NT2/D1 (cell line): ENCODE measurements at regions not wholly inside any gene's neighbourhood (a gene's known extent, or its start where the extent isn't known, plus 50 kb on each side); places are given as distances from the start of the nearest gene placed in this dataset.

Source experiments
- DNase-seq: peaks from one replicate; pipeline ENCODE4 v3.0.0-alpha.2; 2011; ENCODE audit warnings: low read depth, low spot score
- H3K27me3 ChIP-seq: 2 replicates; pipeline ENCODE4 v1.6.0; 2011; ENCODE audit warnings: mild to moderate bottlenecking; ENCODE audit not compliant: insufficient read length, insufficient read depth
- H3K36me3 ChIP-seq: 2 replicates; pipeline ENCODE4 v1.6.1; 2011; ENCODE audit warnings: mild to moderate bottlenecking, low read length, mixed read lengths; ENCODE audit not compliant: insufficient read depth, insufficient read length
- H3K4me1 ChIP-seq: 2 replicates; pipeline ENCODE4 v1.5.1; 2011; ENCODE audit not compliant: insufficient read depth, insufficient read length
- H3K4me3 ChIP-seq: 2 replicates; pipeline ENCODE4 v1.5.1; 2011; ENCODE audit warnings: low read depth; ENCODE audit not compliant: insufficient read length
- H3K9ac ChIP-seq: 2 replicates; pipeline ENCODE4 v1.6.0; 2011; ENCODE audit warnings: low read depth; ENCODE audit not compliant: insufficient read length
- H3K9me3 ChIP-seq: 2 replicates; pipeline ENCODE4 v1.5.1; 2011; ENCODE audit warnings: mild to moderate bottlenecking, low read length; ENCODE audit not compliant: insufficient read depth
- SUZ12 ChIP-seq: IDR thresholded peaks from 2 replicates; pipeline ENCODE4 v1.6.1; 2011; ENCODE audit not compliant: insufficient read length, insufficient read depth; ENCODE audit errors: extremely low read depth
- YY1 ChIP-seq: IDR thresholded peaks from 2 replicates; pipeline ENCODE4 v1.6.1; 2011; ENCODE audit not compliant: insufficient read length, insufficient read depth
- ZNF274 ChIP-seq: IDR thresholded peaks from 2 replicates; pipeline ENCODE4 v1.6.1; 2011; ENCODE audit warnings: mild to moderate bottlenecking, low read depth, low read length

DNA sequence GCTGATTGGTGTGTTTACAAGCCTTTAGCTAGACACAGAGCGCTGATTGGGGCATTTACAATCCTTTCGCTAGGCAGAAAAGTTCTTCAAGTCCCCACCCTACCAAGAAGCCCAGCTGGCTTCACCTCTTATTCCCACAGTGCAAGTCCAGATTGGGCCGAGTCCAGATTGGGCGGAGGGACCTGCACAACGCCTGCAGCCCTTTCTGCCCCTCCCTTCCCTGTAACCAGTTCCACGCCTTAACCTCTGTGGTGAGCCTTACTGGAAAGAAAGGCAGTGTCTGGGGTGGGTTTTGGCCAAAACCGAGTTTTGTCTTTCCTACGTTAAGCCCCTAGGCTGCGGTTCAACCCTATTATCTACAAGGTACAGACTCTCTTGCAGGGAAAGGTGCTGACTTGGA lies 268.7 kb downstream of the ZEB1 start:
- TF ChIP-seq ZNF274 (no peak), SUZ12 (no peak), YY1 (no peak)
- Histone ChIP-seq H3K36me3 (no peaks in the 10 kb centered on the region), H3K4me1 (peaks cover 9% of the 10 kb centered on the region), H3K27me3 (no peaks in the 10 kb centered on the region), H3K9ac (no peak overlapping the region), H3K9me3 (no peaks in the 10 kb centered on the region; the same call in 1 of the 2 replicates), H3K4me3 (no peak overlapping the region)
- no peak for DNase-seq

DNA sequence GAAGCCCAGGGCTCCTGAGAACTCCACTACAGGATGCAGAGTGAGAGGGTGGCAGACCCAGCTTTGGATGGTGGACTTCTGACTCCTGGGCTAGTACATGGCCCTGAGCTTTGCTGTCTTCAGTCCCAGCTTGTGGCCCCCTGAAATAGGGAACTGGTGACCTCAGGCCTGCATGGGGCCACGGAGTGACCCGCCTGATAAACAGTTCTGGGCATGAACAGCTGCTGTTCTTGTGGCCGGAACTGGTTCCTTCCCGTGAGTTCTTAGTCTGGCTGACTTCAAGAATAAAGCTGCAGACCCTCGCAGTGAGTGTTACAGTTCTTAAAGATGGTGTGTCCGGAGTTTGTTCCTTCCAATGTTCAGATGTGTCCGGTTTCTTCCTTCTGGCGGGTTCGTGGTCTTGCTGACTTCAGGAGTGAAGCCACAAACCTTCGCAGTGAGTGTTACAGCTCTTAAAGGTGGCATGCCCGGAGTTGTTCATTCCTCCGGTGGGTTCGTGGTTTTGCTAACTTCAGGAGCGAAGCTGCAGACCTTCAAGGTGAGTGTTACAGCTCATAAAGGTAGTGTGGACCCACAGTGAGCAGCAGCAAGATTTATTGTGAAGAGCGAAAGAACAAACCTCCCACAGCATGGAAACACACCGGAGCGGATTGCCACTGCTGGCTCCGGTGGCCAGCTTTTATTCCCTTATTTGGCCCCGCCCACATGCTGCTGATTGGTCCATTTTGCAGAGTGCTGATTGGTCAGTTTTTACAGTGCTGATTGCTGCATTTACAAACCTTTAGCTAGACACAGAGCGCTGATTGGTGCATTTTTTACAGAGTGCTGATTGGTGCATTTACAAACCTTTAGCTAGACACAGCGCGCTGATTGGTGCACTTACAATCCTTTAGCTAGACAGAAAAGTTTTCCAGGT lies 268.0 kb downstream of the ZEB1 start:
- Histone ChIP-seq H3K4me1 (peaks cover 11% of the 10 kb centered on the region), H3K9me3 (no peaks in the 10 kb centered on the region; the same call in 1 of the 2 replicates), H3K9ac (no peak overlapping the region), H3K4me3 (no peak overlapping the region), H3K27me3 (no peaks in the 10 kb centered on the region), H3K36me3 (no peaks in the 10 kb centered on the region)
- TF ChIP-seq YY1 (no peak), SUZ12 (no peak), ZNF274 (no peak)
- no peak for DNase-seq

DNA sequence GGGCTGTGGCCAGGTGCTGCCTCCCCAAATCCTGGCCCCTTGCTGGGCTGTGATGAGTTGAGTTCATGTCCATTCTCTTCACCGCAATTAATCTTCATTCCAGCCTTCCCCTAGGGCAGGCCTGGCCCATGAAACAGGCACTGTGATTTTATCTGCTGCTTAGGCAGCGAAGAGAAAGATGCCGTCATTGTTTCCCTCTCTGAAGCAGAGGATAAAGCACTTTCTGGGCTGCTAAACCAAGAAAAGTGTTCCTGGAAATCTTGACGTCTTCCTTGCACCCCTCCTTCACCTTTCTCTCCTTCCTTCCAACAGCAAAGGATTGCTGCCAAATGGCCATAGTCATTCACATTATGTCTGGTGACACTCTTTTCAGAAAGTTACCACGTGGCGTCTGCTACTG lies 265.9 kb downstream of the ZEB1 start:
- TF ChIP-seq SUZ12 (no peak), YY1 (no peak), ZNF274 (no peak)
- no peaks in the 10 kb centered on the region for H3K27me3 ChIP-seq
- H3K4me1 ChIP-seq = peaks cover 11% of the 10 kb centered on the region
- H3K4me3 ChIP-seq = no peak overlapping the region
- H3K9me3 ChIP-seq = no peaks in the 10 kb centered on the region; the same call in 1 of the 2 replicates
- DNase-seq = no peak
- H3K36me3 ChIP-seq = no peaks in the 10 kb centered on the region
- H3K9ac ChIP-seq = no peak overlapping the region

DNA sequence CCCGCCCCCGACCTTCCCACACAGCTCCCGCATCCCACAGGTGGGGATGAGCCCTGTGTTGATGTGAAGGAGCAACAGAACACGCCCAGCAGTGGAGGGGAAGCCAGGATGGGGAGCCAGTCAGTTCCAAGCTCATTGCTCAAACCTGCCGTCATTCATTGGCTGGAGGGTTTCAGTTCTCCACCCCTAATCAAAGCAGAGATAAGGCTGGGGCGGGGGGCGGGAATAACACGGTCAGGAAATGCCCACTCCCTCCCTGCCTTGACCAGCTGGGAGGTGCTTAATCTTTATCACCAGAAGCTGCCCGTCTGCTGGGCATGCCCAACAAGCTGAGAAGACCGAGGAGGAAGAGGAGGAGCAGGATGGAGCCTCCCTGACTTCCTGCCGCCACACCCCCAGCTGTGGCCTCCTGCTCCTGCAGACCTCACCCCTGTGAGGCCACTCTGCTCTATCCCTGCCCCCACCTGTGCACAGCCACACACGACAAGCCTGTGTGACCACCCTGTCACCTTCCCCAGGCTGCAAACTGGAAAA lies 265.1 kb downstream of the ZEB1 start:
- H3K4me3 ChIP-seq = no peak overlapping the region
- no peaks in the 10 kb centered on the region for H3K27me3 ChIP-seq
- no peak overlapping the region for H3K9ac ChIP-seq
- H3K4me1 ChIP-seq = peaks cover 11% of the 10 kb centered on the region
- H3K36me3 ChIP-seq = no peaks in the 10 kb centered on the region
- no peak for TF ChIP-seq YY1
- TF ChIP-seq ZNF274 = no peak
- no peaks in the 10 kb centered on the region; the same call in 1 of the 2 replicates for H3K9me3 ChIP-seq
- DNase-seq = no peak

DNA sequence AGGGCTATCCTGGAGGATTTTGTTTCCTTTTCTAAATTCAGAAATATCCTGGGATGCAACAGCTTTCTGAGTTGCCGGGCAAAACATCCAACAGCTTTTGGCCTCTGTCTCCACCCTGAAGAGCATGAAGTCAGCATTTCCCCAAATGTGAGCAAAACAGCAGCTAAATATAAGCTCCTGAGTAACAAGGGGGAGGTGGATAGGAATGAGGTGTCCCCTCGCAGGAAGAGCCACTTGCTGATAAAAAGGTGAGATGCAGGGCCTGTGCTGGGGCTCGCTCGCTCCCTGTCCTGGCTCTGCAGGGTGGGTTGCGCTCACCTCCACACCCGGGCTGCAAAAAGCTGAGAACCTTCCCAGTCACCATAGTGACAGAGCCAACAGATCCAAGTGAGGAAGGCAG lies 264.3 kb downstream of the ZEB1 start:
- Histone ChIP-seq H3K9me3 (no peaks in the 10 kb centered on the region; the same call in 1 of the 2 replicates), H3K36me3 (no peaks in the 10 kb centered on the region), H3K27me3 (no peaks in the 10 kb centered on the region), H3K9ac (no peak overlapping the region), H3K4me1 (peaks cover 11% of the 10 kb centered on the region), H3K4me3 (no peak overlapping the region)
- no peak for DNase-seq
- TF ChIP-seq SUZ12 (no peak), ZNF274 (no peak), YY1 (no peak)

DNA sequence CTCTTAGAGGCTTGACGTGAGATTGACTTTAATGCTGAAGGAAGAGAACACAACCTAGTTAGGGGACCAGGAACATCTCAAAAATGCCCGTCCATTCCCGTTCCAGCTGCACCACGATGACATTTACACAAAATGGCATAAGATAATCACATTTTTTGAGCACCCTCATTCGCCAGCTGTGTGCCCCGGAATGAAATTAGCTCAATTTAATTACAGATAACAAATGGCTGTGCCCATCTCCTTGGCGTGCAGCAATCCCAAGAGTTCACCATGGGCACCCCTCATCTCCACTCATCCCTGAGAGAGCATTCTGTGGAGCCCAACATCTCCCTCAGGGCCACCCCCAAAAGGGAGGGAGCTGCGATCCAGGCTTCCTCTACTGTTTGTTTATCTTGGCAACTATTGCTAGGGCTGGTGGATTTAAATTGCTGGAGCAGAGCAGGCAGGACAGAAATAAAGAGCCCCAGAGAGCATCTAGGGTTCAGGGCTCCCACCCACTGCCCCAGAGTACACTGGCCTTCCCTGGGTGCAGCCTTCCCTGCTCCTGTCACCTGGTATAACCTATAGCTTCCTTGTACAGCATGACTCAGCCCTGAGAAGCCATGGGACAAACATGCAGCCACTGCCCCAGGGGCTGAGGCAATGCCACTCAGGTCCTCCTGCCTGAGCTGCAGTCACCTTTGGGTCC lies 263.5 kb downstream of the ZEB1 start:
- Histone ChIP-seq H3K4me1 (peaks cover 11% of the 10 kb centered on the region), H3K4me3 (no peak overlapping the region), H3K27me3 (no peaks in the 10 kb centered on the region), H3K9me3 (no peaks in the 10 kb centered on the region; the same call in 1 of the 2 replicates), H3K36me3 (no peaks in the 10 kb centered on the region), H3K9ac (no peak overlapping the region)
- DNase-seq = no peak
- TF ChIP-seq ZNF274 = no peak
- TF ChIP-seq SUZ12 = no peak
- TF ChIP-seq YY1 = no peak

DNA sequence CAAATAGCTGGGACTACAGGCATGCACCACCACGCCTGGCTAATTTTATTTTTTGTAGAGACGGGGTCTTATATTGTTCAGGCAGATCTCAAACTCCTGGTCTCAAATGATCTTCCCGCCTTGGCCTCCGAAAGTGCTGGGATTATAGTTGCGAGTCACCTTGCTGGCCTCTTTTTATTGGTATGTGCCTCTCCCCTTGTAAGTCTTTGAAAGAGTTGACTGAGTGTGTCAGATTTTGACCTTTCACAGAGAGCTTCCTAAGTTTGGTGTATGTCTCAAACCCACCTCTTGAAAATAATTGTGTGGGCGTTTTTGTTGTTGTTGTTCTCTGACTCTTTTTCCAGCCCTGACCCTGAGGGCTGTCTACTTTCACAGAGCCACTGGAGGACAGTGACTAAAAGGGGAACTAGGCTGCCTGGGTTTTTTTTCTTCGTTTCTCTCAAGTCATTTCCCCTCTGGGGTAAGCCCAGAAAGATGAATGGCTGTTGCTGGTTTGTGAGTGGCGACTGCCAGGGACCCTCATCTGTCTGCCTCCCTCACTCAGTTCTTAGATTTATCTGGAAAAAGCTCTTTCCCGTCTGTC lies 262.8 kb downstream of the ZEB1 start:
- Histone ChIP-seq H3K9ac (no peak overlapping the region), H3K9me3 (no peaks in the 10 kb centered on the region), H3K4me1 (peaks cover 11% of the 10 kb centered on the region), H3K27me3 (no peaks in the 10 kb centered on the region), H3K4me3 (no peak overlapping the region), H3K36me3 (no peaks in the 10 kb centered on the region)
- TF ChIP-seq SUZ12 (no peak), YY1 (no peak), ZNF274 (no peak)
- DNase-seq = no peak
